ENCODE measurements at regions not wholly inside any gene's neighbourhood (a gene's known extent, or its start where the extent isn't known, plus 50 kb on each side); places are given as distances from the start of the nearest gene placed in this dataset.

- Histone ChIP-seq H3K79me1 (replicated peaks; ENCODE audit: low read length, poor library complexity, severe bottlenecking) (no peaks in the 10 kb centered on the region), H3K18ac (ENCODE audit: low read depth in 1 of 2, low read length in 2 of 2) (no peak overlapping the region), H2BK5ac (ENCODE audit: low read depth, low read length, poor library complexity, severe bottlenecking) (no peak overlapping the region), H4K8ac (ENCODE audit: low read length) (no peak overlapping the region), H2AK5ac (ENCODE audit: low read length, severe bottlenecking) (no peak overlapping the region), H3K4me3 (ENCODE audit: insufficient read depth in 1 of 2, low read depth in 1 of 2, low read length in 2 of 2) (no peak overlapping the region), H2BK120ac (ENCODE audit: low read depth, low read length) (no peak overlapping the region), H3K27ac (ENCODE audit: low read length, poor library complexity, severe bottlenecking) (no peak overlapping the region), H3K4me1 (ENCODE audit: control insufficient read depth, insufficient read depth, low read depth, low read length) (no peaks in the 10 kb centered on the region), H3K4ac (ENCODE audit: low read depth in 1 of 2, low read length in 2 of 2) (no peak overlapping the region), H4K91ac (ENCODE audit: low read length) (no peak overlapping the region), H2BK12ac (ENCODE audit: low read length in 2 of 2) (no peak overlapping the region), H3K36me3 (ENCODE audit: control insufficient read depth in 1 of 2, insufficient read depth in 2 of 2, low read depth in 1 of 2, low read length in 2 of 2) (no peaks in the 10 kb centered on the region), H3K9me3 (ENCODE audit: control insufficient read depth, low read length) (no peaks in the 10 kb centered on the region), H3K4me2 (ENCODE audit: low read length, poor library complexity, severe bottlenecking) (no peak overlapping the region), H2BK15ac (ENCODE audit: low read depth, poor library complexity, severe bottlenecking) (no peak overlapping the region), H3K23ac (ENCODE audit: low read length in 2 of 2) (no peak overlapping the region), H3K14ac (ENCODE audit: low read length in 2 of 2) (no peak overlapping the region), H2AFZ (ENCODE audit: low read depth, low read length) (no peak overlapping the region), H3K9ac (ENCODE audit: low read length) (no peak overlapping the region), H3K27me3 (ENCODE audit: control insufficient read depth in 1 of 2, insufficient read depth in 1 of 2, low read length in 2 of 2) (no peaks in the 10 kb centered on the region)
- no peak for DNase-seq
- WGBS = 100% methylated on average over 1 of the region's 2 CpGs
Measured at GRCh38 chr1:56254130-56254529, 325.2 kb downstream of the PLPP3 start.

- Histone ChIP-seq H3K27me3 (ENCODE audit: control insufficient read depth in 1 of 2, insufficient read depth in 1 of 2, low read length in 2 of 2) (no peaks in the 10 kb centered on the region), H3K9me3 (ENCODE audit: control insufficient read depth, low read length) (no peaks in the 10 kb centered on the region), H4K8ac (ENCODE audit: low read length) (no peak overlapping the region), H3K4me3 (ENCODE audit: insufficient read depth in 1 of 2, low read depth in 1 of 2, low read length in 2 of 2) (no peak overlapping the region), H3K14ac (ENCODE audit: low read length in 2 of 2) (no peak overlapping the region), H3K9ac (ENCODE audit: low read length) (no peak overlapping the region), H2BK120ac (ENCODE audit: low read depth, low read length) (no peak overlapping the region), H3K36me3 (ENCODE audit: control insufficient read depth in 1 of 2, insufficient read depth in 2 of 2, low read depth in 1 of 2, low read length in 2 of 2) (no peaks in the 10 kb centered on the region), H2BK15ac (ENCODE audit: low read depth, poor library complexity, severe bottlenecking) (no peak overlapping the region), H2AFZ (ENCODE audit: low read depth, low read length) (no peak overlapping the region), H3K4me2 (ENCODE audit: low read length, poor library complexity, severe bottlenecking) (no peak overlapping the region), H2BK5ac (ENCODE audit: low read depth, low read length, poor library complexity, severe bottlenecking) (no peak overlapping the region), H3K27ac (ENCODE audit: low read length, poor library complexity, severe bottlenecking) (no peak overlapping the region), H2AK5ac (ENCODE audit: low read length, severe bottlenecking) (no peak overlapping the region), H3K23ac (ENCODE audit: low read length in 2 of 2) (no peak overlapping the region), H4K91ac (ENCODE audit: low read length) (no peak overlapping the region), H3K79me1 (replicated peaks; ENCODE audit: low read length, poor library complexity, severe bottlenecking) (no peaks in the 10 kb centered on the region), H3K18ac (ENCODE audit: low read depth in 1 of 2, low read length in 2 of 2) (no peak overlapping the region), H3K4me1 (ENCODE audit: control insufficient read depth, insufficient read depth, low read depth, low read length) (no peaks in the 10 kb centered on the region), H3K4ac (ENCODE audit: low read depth in 1 of 2, low read length in 2 of 2) (no peak overlapping the region), H2BK12ac (ENCODE audit: low read length in 2 of 2) (no peak overlapping the region)
- 98% methylated on average over 1 of the region's 1 CpG for WGBS
- no peak for DNase-seq
Measured at GRCh38 chr1:56250809-56251208, 328.6 kb downstream of the PLPP3 start.

GRCh38 chr1:56249234-56249633 lies 330.1 kb downstream of the PLPP3 start:
- Histone ChIP-seq H3K4me1 (ENCODE audit: control insufficient read depth, insufficient read depth, low read depth, low read length) (no peaks in the 10 kb centered on the region), H3K23ac (ENCODE audit: low read length in 2 of 2) (no peak overlapping the region), H3K18ac (ENCODE audit: low read depth in 1 of 2, low read length in 2 of 2) (no peak overlapping the region), H2AK5ac (ENCODE audit: low read length, severe bottlenecking) (no peak overlapping the region), H2BK15ac (ENCODE audit: low read depth, poor library complexity, severe bottlenecking) (no peak overlapping the region), H3K4me3 (ENCODE audit: insufficient read depth in 1 of 2, low read depth in 1 of 2, low read length in 2 of 2) (no peak overlapping the region), H2BK5ac (ENCODE audit: low read depth, low read length, poor library complexity, severe bottlenecking) (no peak overlapping the region), H3K27me3 (ENCODE audit: control insufficient read depth in 1 of 2, insufficient read depth in 1 of 2, low read length in 2 of 2) (no peaks in the 10 kb centered on the region), H3K9me3 (ENCODE audit: control insufficient read depth, low read length) (no peaks in the 10 kb centered on the region), H3K79me1 (replicated peaks; ENCODE audit: low read length, poor library complexity, severe bottlenecking) (no peaks in the 10 kb centered on the region), H4K8ac (ENCODE audit: low read length) (no peak overlapping the region), H2AFZ (ENCODE audit: low read depth, low read length) (no peak overlapping the region), H3K4me2 (ENCODE audit: low read length, poor library complexity, severe bottlenecking) (no peak overlapping the region), H3K14ac (ENCODE audit: low read length in 2 of 2) (no peak overlapping the region), H3K9ac (ENCODE audit: low read length) (no peak overlapping the region), H3K4ac (ENCODE audit: low read depth in 1 of 2, low read length in 2 of 2) (no peak overlapping the region), H3K36me3 (ENCODE audit: control insufficient read depth in 1 of 2, insufficient read depth in 2 of 2, low read depth in 1 of 2, low read length in 2 of 2) (no peaks in the 10 kb centered on the region), H4K91ac (ENCODE audit: low read length) (no peak overlapping the region), H3K27ac (ENCODE audit: low read length, poor library complexity, severe bottlenecking) (no peak overlapping the region), H2BK120ac (ENCODE audit: low read depth, low read length) (no peak overlapping the region), H2BK12ac (ENCODE audit: low read length in 2 of 2) (no peak overlapping the region)
- 90% methylated on average over 2 of the region's 2 CpGs for WGBS
- DNase-seq = no peak

DNA sequence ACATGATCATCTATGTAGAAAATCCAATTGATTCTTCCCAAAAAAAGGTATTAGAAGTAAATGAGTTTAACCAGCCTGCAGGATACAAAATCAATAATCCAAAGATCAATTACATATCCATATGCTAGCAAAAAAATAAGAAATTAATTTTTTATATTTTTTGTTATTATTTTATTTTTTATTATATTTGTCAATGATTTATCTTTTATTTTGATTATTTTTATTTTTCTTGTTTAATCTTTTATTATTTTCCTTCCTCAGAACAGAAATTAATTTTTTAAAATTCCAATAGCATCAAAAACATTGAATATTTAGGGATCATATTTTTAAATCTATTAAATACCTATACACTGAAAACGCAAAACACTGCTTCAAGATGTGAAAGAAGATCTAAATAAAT lies 331.2 kb downstream of the PLPP3 start:
- Histone ChIP-seq H2AK5ac (ENCODE audit: low read length, severe bottlenecking) (no peak overlapping the region), H3K4me1 (ENCODE audit: control insufficient read depth, insufficient read depth, low read depth, low read length) (no peaks in the 10 kb centered on the region), H3K9ac (ENCODE audit: low read length) (no peak overlapping the region), H3K27me3 (ENCODE audit: control insufficient read depth in 1 of 2, insufficient read depth in 1 of 2, low read length in 2 of 2) (no peaks in the 10 kb centered on the region), H3K18ac (ENCODE audit: low read depth in 1 of 2, low read length in 2 of 2) (no peak overlapping the region), H3K4me2 (ENCODE audit: low read length, poor library complexity, severe bottlenecking) (no peak overlapping the region), H3K4ac (ENCODE audit: low read depth in 1 of 2, low read length in 2 of 2) (no peak overlapping the region), H3K27ac (ENCODE audit: low read length, poor library complexity, severe bottlenecking) (no peak overlapping the region), H3K9me3 (ENCODE audit: control insufficient read depth, low read length) (no peaks in the 10 kb centered on the region), H2BK5ac (ENCODE audit: low read depth, low read length, poor library complexity, severe bottlenecking) (no peak overlapping the region), H3K4me3 (ENCODE audit: insufficient read depth in 1 of 2, low read depth in 1 of 2, low read length in 2 of 2) (no peak overlapping the region), H3K36me3 (ENCODE audit: control insufficient read depth in 1 of 2, insufficient read depth in 2 of 2, low read depth in 1 of 2, low read length in 2 of 2) (no peaks in the 10 kb centered on the region), H2BK12ac (ENCODE audit: low read length in 2 of 2) (no peak overlapping the region), H4K91ac (ENCODE audit: low read length) (no peak overlapping the region), H3K14ac (ENCODE audit: low read length in 2 of 2) (no peak overlapping the region), H2BK15ac (ENCODE audit: low read depth, poor library complexity, severe bottlenecking) (no peak overlapping the region), H2BK120ac (ENCODE audit: low read depth, low read length) (no peak overlapping the region), H3K79me1 (replicated peaks; ENCODE audit: low read length, poor library complexity, severe bottlenecking) (no peaks in the 10 kb centered on the region), H3K23ac (ENCODE audit: low read length in 2 of 2) (no peak overlapping the region), H4K8ac (ENCODE audit: low read length) (no peak overlapping the region), H2AFZ (ENCODE audit: low read depth, low read length) (no peak overlapping the region)
- WGBS = no CpG with 5 or more reads among the region's 1 CpG
- DNase-seq = no peak
